ENCODE measurements at regions not wholly inside any gene's neighbourhood (a gene's known extent, or its start where the extent isn't known, plus 50 kb on each side); places are given as distances from the start of the nearest gene placed in this dataset.

DNA sequence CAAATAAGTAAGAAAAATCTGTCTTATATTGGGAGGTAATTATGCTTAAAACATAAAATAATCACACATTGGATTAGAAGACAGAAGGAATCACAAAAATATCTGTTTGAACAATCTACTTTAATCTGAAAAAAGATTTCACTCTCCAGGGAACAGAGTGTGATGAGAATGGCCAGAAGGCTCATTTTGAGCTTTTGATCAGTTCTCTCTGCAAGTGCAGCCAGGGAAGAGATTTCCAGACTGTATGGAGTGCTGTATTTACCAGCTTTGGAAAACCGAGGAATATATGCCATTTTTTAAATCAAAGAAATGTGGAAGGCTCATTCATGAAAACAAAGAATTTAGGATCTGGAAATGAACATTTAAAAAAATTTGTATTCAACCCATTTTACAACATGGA, 83.0 kb upstream of the WAC start:
- no peak for TF ChIP-seq ETV6 (conservative IDR thresholded peaks at IDR 0.05 in 1 of 2, IDR thresholded peaks at IDR 0.05 in 1 of 2; ENCODE audit: borderline replicate concordance in 1 of 2, low read depth in 1 of 2)
- no peak for TF ChIP-seq FOXM1 (IDR thresholded peaks at IDR 0.05; ENCODE audit: low read depth, low read length)

All from GM12878 (cell line).